A673 (cell line): ENCODE measurements at regions not wholly inside any gene's neighbourhood (a gene's known extent, or its start where the extent isn't known, plus 50 kb on each side); places are given as distances from the start of the nearest gene placed in this dataset.

Source experiments
- CTCF ChIP-seq: fragments of 300-800, 200-600 bp; sonication (generic); conservative IDR thresholded peaks from 2 replicates; pipeline ENCODE4 v1.5.1; 2017; ENCODE audit warnings: low read depth, mild to moderate bottlenecking, antibody characterized with exemption, low read length, moderate library complexity, mixed read lengths
- EZH2 ChIP-seq: fragments of 200-600 bp; sonication (generic); IDR thresholded peaks from 2 replicates; pipeline ENCODE4 v1.6.1; 2017; ENCODE audit warnings: borderline replicate concordance, low read depth, mild to moderate bottlenecking, mixed read lengths, antibody characterized with exemption, low read length; ENCODE audit not compliant: poor library complexity, severe bottlenecking

GRCh38 chr2:12041236-12041635 lies 294.8 kb downstream of the LPIN1 start:
- TF ChIP-seq CTCF (no peak), EZH2 (no peak)
